K562 (cell line): ENCODE measurements at regions not wholly inside any gene's neighbourhood (a gene's known extent, or its start where the extent isn't known, plus 50 kb on each side); places are given as distances from the start of the nearest gene placed in this dataset.

Experiments used
- ATAC-seq: fragments of 200-7000 bp; cut with Tn5 transposase; 3 replicates; pipeline ENCODE4 v1.9.1; 2020; ENCODE audit warnings: moderate library complexity
- BruUV-seq: library from RNA; stranded (reverse); fragments of 400-500 nt; replicated peaks from 2 replicates; lab custom pipeline; 2021; lab: Mats Ljungman, UMichigan
- CTCF ChIA-PET: fragments of 300-600 bp; formaldehyde crosslinking; extraction: SDS; loops from one replicate; lab custom pipeline; 2021; ENCODE audit warnings: low intra/inter-chr PET ratio; lab: Yijun Ruan, JAX
- POLR2A ChIA-PET: fragments of 300-600, 350-650 bp; sonication (Branson Sonifier 250); formaldehyde crosslinking; extraction: SDS; loops from one replicate; lab custom pipeline; 2021; ENCODE audit warnings: antibody characterized with exemption, inconsistent platforms; lab: Yijun Ruan, JAX
- DNase-seq, 4 experiments: peaks; one replicate each; pipeline versions ENCODE4 v3.0.0 to v3.0.0-alpha.2; 2011 to 2018; ENCODE audit warnings: low spot score in 3 of 4, mixed read lengths in 3 of 4; ENCODE audit errors: extremely low read depth in 1 of 4
- FAIRE-seq: peaks from 2 replicates; lab custom pipeline; 2011; peaks lifted over from hg19 to GRCh38; lab: Jason Lieb, UNC
- H2AFZ ChIP-seq: 2 replicates; pipeline ENCODE4 v1.6.0; 2011; ENCODE audit warnings: low read depth, low read length, control low read depth, inconsistent platforms
- H3K27ac ChIP-seq: fragments of 200-600 bp; 3 replicates; pipeline ENCODE4 v1.8.0; 2011; ENCODE audit warnings: low read depth, mild to moderate bottlenecking, control low read depth, inconsistent platforms, low read length, moderate library complexity, mixed read lengths; ENCODE audit errors: extremely low read depth
- H3K27me3 ChIP-seq, 2 experiments: fragments of 300-600 bp in 1 of 2; 2 replicates in 1 of 2; 3 replicates in 1 of 2; pipeline versions ENCODE4 v1.6.0 to v1.8.0; 2011; ENCODE audit warnings: inconsistent platforms in 2 of 2, low read length in 2 of 2, mild to moderate bottlenecking in 1 of 2, mixed read lengths in 1 of 2, moderate library complexity in 1 of 2; ENCODE audit not compliant: control insufficient read depth in 2 of 2, insufficient read depth in 2 of 2
- H3K36me3 ChIP-seq: fragments of 300-600 bp; 3 replicates; pipeline ENCODE4 v1.8.0; 2011; ENCODE audit warnings: mild to moderate bottlenecking, low read length, inconsistent platforms; ENCODE audit not compliant: control insufficient read depth, insufficient read depth
- H3K4me1 ChIP-seq, 2 experiments: fragments of 200-600 bp in 1 of 2; replicated peaks in 1 of 2; 2 replicates in 1 of 2; 3 replicates in 1 of 2; pipeline versions ENCODE4 v1.5.1 to v1.8.0; 2011; ENCODE audit warnings: inconsistent platforms in 2 of 2, low read length in 2 of 2, mild to moderate bottlenecking in 1 of 2, mixed read lengths in 1 of 2, moderate library complexity in 1 of 2; ENCODE audit not compliant: control insufficient read depth in 2 of 2, insufficient read depth in 2 of 2
- H3K4me2 ChIP-seq: 2 replicates; pipeline ENCODE4 v1.6.1; 2011; ENCODE audit warnings: low read length, control low read depth, inconsistent platforms, mixed read lengths; ENCODE audit not compliant: insufficient read depth
- H3K4me3 ChIP-seq: fragments of 200-600 bp; sonication (generic), shearing (Covaris generic); 2 replicates; pipeline ENCODE4 v1.5.1; 2016; ENCODE audit warnings: control low read depth, inconsistent platforms
- H3K79me2 ChIP-seq: fragments of 200-600 bp; 3 replicates; pipeline ENCODE4 v1.8.0; 2011; ENCODE audit warnings: low read length, inconsistent platforms; ENCODE audit not compliant: control insufficient read depth, insufficient read depth
- H3K9ac ChIP-seq, 2 experiments: 2 replicates each; pipeline versions ENCODE4 v1.6.0 to v1.6.1; 2011; ENCODE audit warnings: low read depth in 2 of 2, low read length in 2 of 2, control low read depth in 1 of 2, inconsistent platforms in 1 of 2, mild to moderate bottlenecking in 1 of 2, mixed read lengths in 1 of 2; ENCODE audit not compliant: insufficient read depth in 1 of 2
- H3K9me1 ChIP-seq: one replicate; pipeline ENCODE4 v1.6.0; 2011; ENCODE audit warnings: inconsistent platforms, mild to moderate bottlenecking, low read length, moderate library complexity; ENCODE audit not compliant: control insufficient read depth, insufficient read depth
- H3K9me3 ChIP-seq: replicated peaks from 2 replicates; pipeline ENCODE4 v1.5.1; 2011; ENCODE audit warnings: low read depth, low read length, inconsistent platforms; ENCODE audit not compliant: control insufficient read depth, insufficient read depth
- H4K20me1 ChIP-seq: replicated peaks from 2 replicates; pipeline ENCODE4 v1.6.1; 2011; ENCODE audit warnings: low read length, inconsistent platforms, mixed read lengths; ENCODE audit not compliant: control insufficient read depth, insufficient read depth
- EHMT2 ChIP-seq: fragments of 450-650 bp; IDR thresholded peaks from 2 replicates; pipeline ENCODE4 v1.6.1; 2018; ENCODE audit warnings: antibody characterized with exemption
- ETV1 ChIP-seq: fragments of 450-650 bp; conservative IDR thresholded peaks from 2 replicates; pipeline ENCODE4 v1.6.1; 2016; ENCODE audit warnings: missing genetic modification characterization, control low read depth, low read depth, missing compliant biosample characterization
- HDAC8 ChIP-seq: fragments of 450-650 bp; IDR thresholded peaks from 2 replicates; pipeline ENCODE4 v1.6.1; 2016; ENCODE audit warnings: mild to moderate bottlenecking, missing genetic modification characterization, moderate library complexity, missing compliant biosample characterization
- HMG20A ChIP-seq: fragments of 450-650 bp; formaldehyde crosslinking; conservative IDR thresholded peaks from 2 replicates; pipeline ENCODE4 v1.4.0; 2020; ENCODE audit warnings: mild to moderate bottlenecking, mixed read lengths
- HMG20B ChIP-seq: fragments of 250-450 bp; sonication (Bioruptor Pico); IDR thresholded peaks from 2 replicates; pipeline ENCODE4 v1.5.0; 2021; ENCODE audit warnings: mild to moderate bottlenecking
- MCM7 ChIP-seq, 2 experiments: fragments of 450-650 bp; IDR thresholded peaks; 2 replicates each; pipeline ENCODE4 v1.6.1; 2016 to 2018
- POLR2AphosphoS2 ChIP-seq: IDR thresholded peaks from 2 replicates; pipeline ENCODE4 v1.6.1; 2012; ENCODE audit warnings: low read length, improper control_type of control experiment
- SRF ChIP-seq, 2 experiments: fragments of 250-450, 450-650 bp in 1 of 2; sonication (Bioruptor Pico) in 1 of 2; sonication (generic) in 1 of 2; formaldehyde crosslinking; IDR thresholded peaks; 2 replicates each; pipeline versions ENCODE4 v1.5.0 to v1.5.1; 2020 to 2022; ENCODE audit warnings: mild to moderate bottlenecking in 1 of 2, missing genetic modification reagents in 1 of 2
- U2AF1 ChIP-seq: fragments of 200-400 bp; formaldehyde crosslinking; optimal IDR thresholded peaks from 2 replicates; pipeline ENCODE3; 2017; ENCODE audit warnings: mild to moderate bottlenecking, low read depth, low read length, moderate library complexity
- ZFP91 ChIP-seq: sonication (generic); formaldehyde crosslinking; IDR thresholded peaks from 2 replicates; pipeline ENCODE4 v1.8.0; 2022; ENCODE audit warnings: mild to moderate bottlenecking, missing genetic modification reagents
- ZNF717 ChIP-seq: fragments of 250-450 bp; sonication (Bioruptor Pico); IDR thresholded peaks from 2 replicates; pipeline ENCODE4 v1.5.0; 2021
- WGBS: fragments of 100-300 bp; shearing (Covaris generic); methylation state at CpG from one replicate; pipeline ENCODE4 v1.1.6; 2016; ENCODE audit warnings: low coverage, mixed read lengths; ENCODE audit not compliant: insufficient coverage; ENCODE audit errors: missing lambda C conversion rate; 5-methylcytosine and 5-hydroxymethylcytosine counted together
- in situ Hi-C: fragments of 300-500 bp; cut with MboI; formaldehyde crosslinking; loops from 4 replicates; pipeline ENCODE4 v1.15.0; 2018; ENCODE audit warnings: inconsistent platforms, mixed read lengths
- intact Hi-C: fragments of 100-400 bp; cut with micrococcal nuclease; formaldehyde crosslinking; loops from 2 replicates; pipeline ENCODE4 v1.14.2; 2022
- TF ChIP-seq, protein P1 (sequence below): fragments of 250-450 bp; sonication (Bioruptor Pico); IDR thresholded peaks from 2 replicates; pipeline ENCODE4 v1.8.0; 2022; ENCODE audit warnings: moderate library complexity, mild to moderate bottlenecking, inconsistent platforms

- no peak overlapping the region for H3K9ac ChIP-seq
- BruUV-seq: no TSS peak
- H3K27me3 ChIP-seq: peaks cover 0 to 13% of the 10 kb centered on the region in 2 experiments; a peak in 2 of 5 replicates
- 2% methylated on average over 17 of the region's 18 CpGs for WGBS
- ATAC-seq: no peak
- no peaks in the 10 kb centered on the region; the same call in 2 of the 3 replicates for H3K36me3 ChIP-seq
- H3K4me1 ChIP-seq: no peaks in the 10 kb centered on the region
- no peaks in the 10 kb centered on the region for H4K20me1 ChIP-seq
- H3K4me2 ChIP-seq: no peak overlapping the region
- in situ Hi-C loops (no loop called here), intact Hi-C loops (no loop called here)
- no peaks in the 10 kb centered on the region for H3K9me3 ChIP-seq
- no peak overlapping the region for H2AFZ ChIP-seq
- no peak overlapping the region for H3K27ac ChIP-seq
- H3K9me1 ChIP-seq: no peaks in the 10 kb centered on the region
- TF ChIP-seq HMG20B (no peak), ETV1 (tag) (no peak), ZNF717 (no peak), SRF (CRISPR knock-in tag; IDR thresholded peaks at IDR 0.05) (no peak), EHMT2 (no peak), ZFP91 (CRISPR knock-in tag) (no peak), U2AF1 (no peak), MCM7 (IDR thresholded peaks at IDR 0.05) (no peak), HDAC8 (tag) (no peak), POLR2AphosphoS2 (no peak), HMG20A (CRISPR knock-in tag) (no peak)
- TF ChIP-seq, protein P1, sequence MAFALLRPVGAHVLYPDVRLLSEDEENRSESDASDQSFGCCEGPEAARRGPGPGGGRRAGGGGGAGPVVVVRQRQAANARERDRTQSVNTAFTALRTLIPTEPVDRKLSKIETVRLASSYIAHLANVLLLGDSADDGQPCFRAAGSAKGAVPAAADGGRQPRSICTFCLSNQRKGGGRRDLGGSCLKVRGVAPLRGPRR (CRISPR knock-in tag): no peak
- FAIRE-seq: no peak
- ChIA-PET POLR2A (no interaction called here), CTCF (no interaction called here)
- DNase-seq: no peak
- H3K79me2 ChIP-seq: no peaks in the 10 kb centered on the region
- no peak overlapping the region for H3K4me3 ChIP-seq
These were observed 77.1 kb downstream of the HMX1 start for GRCh38 chr4:8794491-8794890.
